ENCODE measurements at regions not wholly inside any gene's neighbourhood (a gene's known extent, or its start where the extent isn't known, plus 50 kb on each side); places are given as distances from the start of the nearest gene placed in this dataset.

DNA sequence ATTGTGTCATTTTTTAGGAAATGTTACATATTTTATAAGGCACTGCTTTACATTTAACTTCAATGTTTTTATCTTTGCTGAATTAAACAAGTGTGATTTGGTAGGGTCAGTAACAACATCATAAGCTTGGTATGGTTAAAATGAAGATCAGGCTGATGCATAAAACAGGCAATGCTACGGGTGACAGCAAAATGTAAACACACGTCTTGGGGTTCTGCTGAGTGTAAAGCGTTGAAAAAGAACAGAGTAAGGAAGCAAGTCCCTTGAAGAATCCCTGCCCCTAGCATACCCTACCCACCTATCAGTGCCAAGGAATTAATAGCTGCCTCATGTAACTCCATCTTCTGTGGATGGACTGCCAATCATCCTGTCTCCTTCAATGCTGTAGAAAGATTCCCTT, 157.0 kb downstream of the CBLL2 start:
- Histone ChIP-seq H3K9ac (ENCODE audit: low read depth, low read length, poor library complexity) (no peak overlapping the region), H4K8ac (ENCODE audit: low read depth, low read length) (no peak overlapping the region), H2BK120ac (ENCODE audit: low read depth, low read length) (no peak overlapping the region), H3K27me3 (ENCODE audit: control insufficient read depth in 3 of 3, insufficient read depth in 3 of 3, low read depth in 1 of 3, low read length in 3 of 3) (no peaks in the 10 kb centered on the region), H2BK15ac (ENCODE audit: low read length) (no peak overlapping the region), H4K91ac (ENCODE audit: low read depth, low read length, poor library complexity) (no peak overlapping the region), H2AK5ac (ENCODE audit: low read depth, low read length) (no peak overlapping the region), H2AFZ (ENCODE audit: low read length) (no peak overlapping the region), H3K9me3 (replicated peaks in 1 of 2; ENCODE audit: control insufficient read depth in 2 of 2, insufficient read depth in 1 of 2, low read depth in 1 of 2, low read length in 2 of 2) (no peaks in the 10 kb centered on the region), H3K4ac (ENCODE audit: low read length) (no peak overlapping the region), H3K27ac (replicated peaks; ENCODE audit: low read length) (no peak overlapping the region), H3K4me1 (ENCODE audit: control insufficient read depth in 2 of 2, insufficient read depth in 1 of 2, low read depth in 1 of 2, low read length in 2 of 2) (no peaks in the 10 kb centered on the region), H3K18ac (ENCODE audit: low read length) (no peak overlapping the region), H3K4me3 (ENCODE audit: low read length in 2 of 2) (no peak overlapping the region), H3K79me1 (ENCODE audit: low read depth, low read length) (no peaks in the 10 kb centered on the region), H3K4me2 (ENCODE audit: insufficient read depth, low read length, poor library complexity, severe bottlenecking) (no peak overlapping the region), H2BK5ac (ENCODE audit: low read length) (no peak overlapping the region), H2BK12ac (ENCODE audit: low read length) (no peak overlapping the region), H3K23ac (ENCODE audit: low read depth, low read length, poor library complexity) (no peak overlapping the region), H3K36me3 (replicated peaks in 1 of 2; ENCODE audit: control insufficient read depth in 2 of 2, insufficient read depth in 2 of 2, low read length in 2 of 2) (no peaks in the 10 kb centered on the region), H3K14ac (ENCODE audit: low read length) (no peak overlapping the region)
- no CpG with 5 or more reads among the region's 3 CpGs for WGBS, 2 donors (ENCODE audit: extremely low coverage in 2 of 2, insufficient read length in 2 of 2, insufficient replicate concordance in 1 of 2)
- DNase-seq (ENCODE audit: low spot score), result no peak

DNA sequence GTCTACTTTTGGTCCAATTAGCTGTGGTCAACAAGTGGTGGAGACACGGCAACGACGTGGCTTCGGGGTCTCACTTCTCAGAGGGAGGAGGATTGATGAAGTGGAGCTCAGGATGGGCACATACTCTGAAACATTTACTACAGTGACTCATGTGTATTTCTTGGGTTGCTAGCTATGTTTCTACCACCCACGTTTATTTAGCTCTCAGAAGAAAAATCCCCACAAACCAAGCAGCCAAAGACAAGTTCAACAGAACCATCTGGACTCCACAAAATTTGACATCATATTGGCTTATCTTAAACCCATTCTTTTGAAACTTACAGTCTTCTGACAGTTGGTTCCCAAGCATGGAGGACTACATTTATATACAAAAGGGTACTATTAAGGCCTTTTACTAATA, 158.0 kb downstream of the CBLL2 start:
- no peak overlapping the region for H3K4me2 ChIP-seq (ENCODE audit: insufficient read depth, low read length, poor library complexity, severe bottlenecking)
- no peak overlapping the region for H2BK12ac ChIP-seq (ENCODE audit: low read length)

DNA sequence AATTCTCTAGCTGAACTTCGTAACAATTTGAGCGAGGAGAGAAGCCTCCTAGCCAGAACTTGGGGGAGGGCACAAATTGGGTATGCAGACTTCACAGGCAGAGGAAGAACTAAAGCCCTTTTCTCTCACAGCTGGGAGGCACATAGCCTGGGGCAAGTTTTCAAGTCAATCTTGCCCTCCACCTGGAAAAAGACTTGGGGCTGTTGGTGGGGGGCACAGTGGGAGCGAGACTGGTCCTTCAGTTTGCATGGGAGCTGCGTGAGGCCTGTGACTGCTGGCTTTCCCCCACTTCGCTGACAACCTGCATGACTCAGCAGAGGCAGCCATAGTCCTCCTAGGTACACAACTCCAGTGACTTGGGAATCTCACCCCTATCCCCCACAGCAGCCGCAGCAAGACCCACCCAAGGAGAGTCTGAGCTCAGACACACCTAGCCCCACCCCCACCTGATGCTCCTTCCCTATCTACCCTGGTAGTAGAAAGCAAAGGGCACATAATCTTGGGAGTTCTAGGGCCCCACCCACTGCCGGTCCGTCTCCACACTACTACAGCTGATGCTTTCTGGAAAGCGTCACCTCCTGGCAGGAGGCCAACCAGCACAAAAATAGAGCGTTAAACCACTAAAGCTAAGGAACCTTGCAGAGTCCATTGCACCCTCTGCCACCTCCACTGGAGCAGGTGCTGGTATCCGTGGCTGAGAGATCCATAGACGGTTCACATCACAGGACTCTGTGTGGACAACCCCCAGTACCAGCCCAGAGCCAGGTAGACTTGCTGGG, 160.8 kb downstream of the CBLL2 start:
- Histone ChIP-seq H4K8ac (ENCODE audit: low read depth, low read length) (no peak overlapping the region), H4K91ac (ENCODE audit: low read depth, low read length, poor library complexity) (no peak overlapping the region), H3K4me2 (ENCODE audit: insufficient read depth, low read length, poor library complexity, severe bottlenecking) (no peak overlapping the region), H2BK15ac (ENCODE audit: low read length) (no peak overlapping the region), H2BK120ac (ENCODE audit: low read depth, low read length) (no peak overlapping the region), H3K9me3 (replicated peaks in 1 of 2; ENCODE audit: control insufficient read depth in 2 of 2, insufficient read depth in 1 of 2, low read depth in 1 of 2, low read length in 2 of 2) (no peaks in the 10 kb centered on the region), H3K27me3 (ENCODE audit: control insufficient read depth in 3 of 3, insufficient read depth in 3 of 3, low read depth in 1 of 3, low read length in 3 of 3) (no peaks in the 10 kb centered on the region), H3K9ac (ENCODE audit: low read depth, low read length, poor library complexity) (no peak overlapping the region), H2AK5ac (ENCODE audit: low read depth, low read length) (no peak overlapping the region), H3K23ac (ENCODE audit: low read depth, low read length, poor library complexity) (no peak overlapping the region), H3K36me3 (replicated peaks in 1 of 2; ENCODE audit: control insufficient read depth in 2 of 2, insufficient read depth in 2 of 2, low read length in 2 of 2) (no peaks in the 10 kb centered on the region), H3K4me3 (ENCODE audit: low read length in 2 of 2) (no peak overlapping the region), H3K18ac (ENCODE audit: low read length) (no peak overlapping the region), H3K4ac (ENCODE audit: low read length) (no peak overlapping the region), H3K79me1 (ENCODE audit: low read depth, low read length) (no peaks in the 10 kb centered on the region), H3K14ac (ENCODE audit: low read length) (no peak overlapping the region), H2AFZ (ENCODE audit: low read length) (no peak overlapping the region), H3K4me1 (ENCODE audit: control insufficient read depth in 2 of 2, insufficient read depth in 1 of 2, low read depth in 1 of 2, low read length in 2 of 2) (no peaks in the 10 kb centered on the region), H2BK5ac (ENCODE audit: low read length) (no peak overlapping the region), H3K27ac (replicated peaks; ENCODE audit: low read length) (no peak overlapping the region), H2BK12ac (ENCODE audit: low read length) (no peak overlapping the region)
- no peak for DNase-seq (ENCODE audit: low spot score)
- no CpG with 5 or more reads among the region's 12 CpGs for WGBS, 2 donors (ENCODE audit: extremely low coverage in 2 of 2, insufficient read length in 2 of 2, insufficient replicate concordance in 1 of 2)

More for the DNA sequence above, 158.0 kb downstream of the CBLL2 start:
- Histone ChIP-seq H4K8ac (ENCODE audit: low read depth, low read length) (no peak overlapping the region), H3K9me3 (replicated peaks in 1 of 2; ENCODE audit: control insufficient read depth in 2 of 2, insufficient read depth in 1 of 2, low read depth in 1 of 2, low read length in 2 of 2) (no peaks in the 10 kb centered on the region), H2AK5ac (ENCODE audit: low read depth, low read length) (no peak overlapping the region), H3K14ac (ENCODE audit: low read length) (no peak overlapping the region), H3K23ac (ENCODE audit: low read depth, low read length, poor library complexity) (no peak overlapping the region), H3K18ac (ENCODE audit: low read length) (no peak overlapping the region), H3K9ac (ENCODE audit: low read depth, low read length, poor library complexity) (no peak overlapping the region), H3K79me1 (ENCODE audit: low read depth, low read length) (no peaks in the 10 kb centered on the region), H2BK120ac (ENCODE audit: low read depth, low read length) (no peak overlapping the region), H3K4me1 (ENCODE audit: control insufficient read depth in 2 of 2, insufficient read depth in 1 of 2, low read depth in 1 of 2, low read length in 2 of 2) (no peaks in the 10 kb centered on the region), H3K36me3 (replicated peaks in 1 of 2; ENCODE audit: control insufficient read depth in 2 of 2, insufficient read depth in 2 of 2, low read length in 2 of 2) (no peaks in the 10 kb centered on the region), H3K4me3 (ENCODE audit: low read length in 2 of 2) (no peak overlapping the region), H2BK15ac (ENCODE audit: low read length) (no peak overlapping the region), H2AFZ (ENCODE audit: low read length) (no peak overlapping the region), H3K4ac (ENCODE audit: low read length) (no peak overlapping the region), H4K91ac (ENCODE audit: low read depth, low read length, poor library complexity) (no peak overlapping the region), H2BK5ac (ENCODE audit: low read length) (no peak overlapping the region), H3K27me3 (ENCODE audit: control insufficient read depth in 3 of 3, insufficient read depth in 3 of 3, low read depth in 1 of 3, low read length in 3 of 3) (no peaks in the 10 kb centered on the region), H3K27ac (replicated peaks; ENCODE audit: low read length) (no peak overlapping the region)
- DNase-seq (ENCODE audit: low spot score), result no peak
- WGBS, 2 donors (ENCODE audit: extremely low coverage in 2 of 2, insufficient read length in 2 of 2, insufficient replicate concordance in 1 of 2), result no CpG with 5 or more reads among the region's 5 CpGs

DNA sequence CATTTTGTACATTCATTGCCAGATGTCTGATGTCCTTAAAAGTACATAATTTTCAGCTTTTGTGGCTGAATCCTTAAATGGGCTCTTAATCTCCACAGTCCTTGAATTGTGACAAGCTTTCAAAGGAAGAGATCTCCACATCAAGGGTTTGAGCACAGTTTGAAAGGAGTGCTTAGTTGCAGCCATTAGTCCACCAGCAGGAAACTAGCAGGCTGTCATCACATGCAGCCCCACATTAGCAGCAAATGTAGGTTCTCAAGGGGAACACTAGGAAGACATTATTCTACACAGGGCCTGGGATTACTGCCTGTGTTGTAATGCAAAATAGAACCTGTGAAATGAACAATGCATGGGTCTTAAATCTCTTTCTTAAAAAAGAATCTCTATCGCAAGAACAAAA, 173.2 kb downstream of the CBLL2 start:
- H2BK12ac ChIP-seq (ENCODE audit: low read length), result no peak overlapping the region
- H3K36me3 ChIP-seq (replicated peaks in 1 of 2; ENCODE audit: control insufficient read depth in 2 of 2, insufficient read depth in 2 of 2, low read length in 2 of 2), result no peaks in the 10 kb centered on the region
- no peak overlapping the region for H2BK15ac ChIP-seq (ENCODE audit: low read length)
- no peaks in the 10 kb centered on the region for H3K9me3 ChIP-seq (replicated peaks in 1 of 2; ENCODE audit: control insufficient read depth in 2 of 2, insufficient read depth in 1 of 2, low read depth in 1 of 2, low read length in 2 of 2)
- H2AFZ ChIP-seq (ENCODE audit: low read length), result no peak overlapping the region
- H3K79me1 ChIP-seq (ENCODE audit: low read depth, low read length), result no peaks in the 10 kb centered on the region
- no peak overlapping the region for H3K4me3 ChIP-seq (ENCODE audit: low read length in 2 of 2)
- no peak overlapping the region for H4K8ac ChIP-seq (ENCODE audit: low read depth, low read length)
- DNase-seq (ENCODE audit: low spot score), result no peak
- no peak overlapping the region for H3K4ac ChIP-seq (ENCODE audit: low read length)
- H3K14ac ChIP-seq (ENCODE audit: low read length), result no peak overlapping the region
- H4K91ac ChIP-seq (ENCODE audit: low read depth, low read length, poor library complexity), result no peak overlapping the region
- no peaks in the 10 kb centered on the region for H3K4me1 ChIP-seq (ENCODE audit: control insufficient read depth in 2 of 2, insufficient read depth in 1 of 2, low read depth in 1 of 2, low read length in 2 of 2)
- no CpG with 5 or more reads among the region's 1 CpG for WGBS, 2 donors (ENCODE audit: extremely low coverage in 2 of 2, insufficient read length in 2 of 2, insufficient replicate concordance in 1 of 2)
- no peak overlapping the region for H3K23ac ChIP-seq (ENCODE audit: low read depth, low read length, poor library complexity)
- H3K18ac ChIP-seq (ENCODE audit: low read length), result no peak overlapping the region
- no peak overlapping the region for H2BK5ac ChIP-seq (ENCODE audit: low read length)
- H2BK120ac ChIP-seq (ENCODE audit: low read depth, low read length), result no peak overlapping the region
- H3K27me3 ChIP-seq (ENCODE audit: control insufficient read depth in 3 of 3, insufficient read depth in 3 of 3, low read depth in 1 of 3, low read length in 3 of 3), result no peaks in the 10 kb centered on the region
- H3K27ac ChIP-seq (replicated peaks; ENCODE audit: low read length), result no peak overlapping the region
- no peak overlapping the region for H3K4me2 ChIP-seq (ENCODE audit: insufficient read depth, low read length, poor library complexity, severe bottlenecking)
- H2AK5ac ChIP-seq (ENCODE audit: low read depth, low read length), result no peak overlapping the region
- no peak overlapping the region for H3K9ac ChIP-seq (ENCODE audit: low read depth, low read length, poor library complexity)

All from neuronal stem cell (in vitro differentiated cells).